Spleen (tissue), 7 donors: ENCODE measurements at regions not wholly inside any gene's neighbourhood (a gene's known extent, or its start where the extent isn't known, plus 50 kb on each side); places are given as distances from the start of the nearest gene placed in this dataset.

Experiments
- POLR2A ChIP-seq, 3 donors: fragments of 450-650 bp; IDR thresholded peaks; one replicate each; pipeline ENCODE4 v1.5.1; 2017; ENCODE audit warnings: antibody characterized with exemption in 3 of 3, mild to moderate bottlenecking in 1 of 3
- POLR2AphosphoS5 ChIP-seq, 3 donors: sonication (generic); formaldehyde crosslinking; IDR thresholded peaks; one replicate each; pipeline ENCODE4 v1.5.1; 2017; ENCODE audit warnings: antibody characterized with exemption in 3 of 3
- TF ChIP-seq, protein P1 (sequence below), 11 experiments: fragments of 200-600 bp in 7 of 11; fragments of 450-650 bp in 4 of 11; sonication (generic) in 4 of 11; IDR thresholded peaks in 8 of 11; conservative IDR thresholded peaks in 3 of 11; 1 replicate in 7 of 11; 2 replicates in 4 of 11; pipeline versions ENCODE4 v1.4.0 to v1.8.0; 2016 to 2021; ENCODE audit warnings: antibody characterized with exemption in 11 of 11, inconsistent platforms in 4 of 11, mild to moderate bottlenecking in 1 of 11
- donor health status: DM: no; HTN: no; CAD: no; lungs with moderate emphysema.
- donor health status: DM: no; HTN: no; CAD: no.
- donor health status: DM: no; HTN: no; CAD: no.

GRCh38 chr11:13141731-13142709 is 132.9 kb downstream of the RASSF10 start:
- TF ChIP-seq, protein P1, sequence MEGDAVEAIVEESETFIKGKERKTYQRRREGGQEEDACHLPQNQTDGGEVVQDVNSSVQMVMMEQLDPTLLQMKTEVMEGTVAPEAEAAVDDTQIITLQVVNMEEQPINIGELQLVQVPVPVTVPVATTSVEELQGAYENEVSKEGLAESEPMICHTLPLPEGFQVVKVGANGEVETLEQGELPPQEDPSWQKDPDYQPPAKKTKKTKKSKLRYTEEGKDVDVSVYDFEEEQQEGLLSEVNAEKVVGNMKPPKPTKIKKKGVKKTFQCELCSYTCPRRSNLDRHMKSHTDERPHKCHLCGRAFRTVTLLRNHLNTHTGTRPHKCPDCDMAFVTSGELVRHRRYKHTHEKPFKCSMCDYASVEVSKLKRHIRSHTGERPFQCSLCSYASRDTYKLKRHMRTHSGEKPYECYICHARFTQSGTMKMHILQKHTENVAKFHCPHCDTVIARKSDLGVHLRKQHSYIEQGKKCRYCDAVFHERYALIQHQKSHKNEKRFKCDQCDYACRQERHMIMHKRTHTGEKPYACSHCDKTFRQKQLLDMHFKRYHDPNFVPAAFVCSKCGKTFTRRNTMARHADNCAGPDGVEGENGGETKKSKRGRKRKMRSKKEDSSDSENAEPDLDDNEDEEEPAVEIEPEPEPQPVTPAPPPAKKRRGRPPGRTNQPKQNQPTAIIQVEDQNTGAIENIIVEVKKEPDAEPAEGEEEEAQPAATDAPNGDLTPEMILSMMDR (IDR thresholded peaks at IDR 0.05 in 8 of 11, conservative IDR thresholded peaks at IDR 0.05 in 3 of 11): no peak
- TF ChIP-seq POLR2AphosphoS5 (IDR thresholded peaks at IDR 0.05) (no peak), POLR2A (IDR thresholded peaks at IDR 0.05) (no peak)
